Stimulated activated memory B cell treated with anti-CD40 and anti-IgM and Interleukin-4, amounts not matched to agents 10 μg/mL and 1 μg/mL and 100 μg/mL, for 72 hours (primary cell): ENCODE measurements at regions not wholly inside any gene's neighbourhood (a gene's known extent, or its start where the extent isn't known, plus 50 kb on each side); places are given as distances from the start of the nearest gene placed in this dataset.

ENCODE experiments used
- ATAC-seq: fragments of 150-1000 bp; cut with Tn5 transposase; 2 replicates; pipeline ENCODE4 v1.10.0; 2021
- H3K27ac Mint-ChIP-seq: one replicate; pipeline ENCODE4 v1.8.0; 2022; ENCODE audit warnings: mild to moderate bottlenecking, mixed read lengths
- H3K27me3 Mint-ChIP-seq: one replicate; pipeline ENCODE4 v1.8.0; 2022; ENCODE audit warnings: mixed read lengths
- H3K36me3 Mint-ChIP-seq: one replicate; pipeline ENCODE4 v1.8.0; 2022; ENCODE audit warnings: mixed read lengths
- H3K4me1 Mint-ChIP-seq: one replicate; pipeline ENCODE4 v1.8.0; 2022; ENCODE audit warnings: mixed read lengths
- H3K4me3 Mint-ChIP-seq: one replicate; pipeline ENCODE4 v1.8.0; 2022; ENCODE audit warnings: mild to moderate bottlenecking, moderate library complexity, mixed read lengths
- H3K9me3 Mint-ChIP-seq: one replicate; pipeline ENCODE4 v1.8.0; 2022; ENCODE audit warnings: mixed read lengths

- H3K4me3 Mint-ChIP-seq: no peak overlapping the region
- no peak overlapping the region for H3K27ac Mint-ChIP-seq
- no peaks in the 10 kb centered on the region for H3K4me1 Mint-ChIP-seq
- no peaks in the 10 kb centered on the region for H3K9me3 Mint-ChIP-seq
- no peaks in the 10 kb centered on the region for H3K27me3 Mint-ChIP-seq
- ATAC-seq: no peak
- peaks cover 17% of the 10 kb centered on the region for H3K36me3 Mint-ChIP-seq
Measured at GRCh38 chr2:144067506-144067905, 452.4 kb downstream of the ZEB2 start.

- Mint-ChIP-seq H3K4me1 (no peaks in the 10 kb centered on the region), H3K4me3 (no peak overlapping the region)
Measured at GRCh38 chr2:144063602-144064001, 456.3 kb downstream of the ZEB2 start.

DNA sequence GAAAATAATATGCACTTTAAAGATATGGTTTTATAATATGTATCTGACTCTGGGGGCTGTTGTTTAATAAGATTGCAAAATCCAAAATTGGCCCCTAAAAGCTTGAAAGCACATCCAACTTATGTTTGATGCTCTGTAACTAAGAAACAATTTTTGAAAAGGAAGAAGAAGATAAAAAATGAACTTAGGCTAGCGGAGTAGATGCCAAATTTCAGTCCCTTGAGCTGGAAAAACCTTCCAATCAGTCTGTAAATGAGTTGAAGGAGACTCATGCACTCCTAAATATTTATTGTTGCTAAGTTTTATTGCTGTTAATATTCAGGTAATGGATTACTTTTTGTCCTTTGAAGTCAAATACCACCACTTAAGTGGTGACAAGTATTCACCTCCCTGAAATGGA lies 465.0 kb downstream of the ZEB2 start:
- no peaks in the 10 kb centered on the region for H3K27me3 Mint-ChIP-seq
- no peaks in the 10 kb centered on the region for H3K9me3 Mint-ChIP-seq
- H3K27ac Mint-ChIP-seq: no peak overlapping the region
- ATAC-seq: no peak
- H3K4me1 Mint-ChIP-seq: no peaks in the 10 kb centered on the region
- no peak overlapping the region for H3K4me3 Mint-ChIP-seq
- H3K36me3 Mint-ChIP-seq: peaks cover 14% of the 10 kb centered on the region

More at GRCh38 chr2:144063602-144064001, 456.3 kb downstream of the ZEB2 start:
- Mint-ChIP-seq H3K27me3 (no peaks in the 10 kb centered on the region), H3K27ac (no peak overlapping the region), H3K36me3 (peaks cover 10% of the 10 kb centered on the region), H3K9me3 (no peaks in the 10 kb centered on the region)
- ATAC-seq: no peak

GRCh38 chr2:144052083-144052482 lies 467.8 kb downstream of the ZEB2 start:
- H3K9me3 Mint-ChIP-seq: no peaks in the 10 kb centered on the region
- no peak overlapping the region for H3K4me3 Mint-ChIP-seq
- ATAC-seq: no peak
- H3K27me3 Mint-ChIP-seq: no peaks in the 10 kb centered on the region
- H3K27ac Mint-ChIP-seq: no peak overlapping the region
- H3K4me1 Mint-ChIP-seq: no peaks in the 10 kb centered on the region
- peaks cover 6% of the 10 kb centered on the region for H3K36me3 Mint-ChIP-seq

DNA sequence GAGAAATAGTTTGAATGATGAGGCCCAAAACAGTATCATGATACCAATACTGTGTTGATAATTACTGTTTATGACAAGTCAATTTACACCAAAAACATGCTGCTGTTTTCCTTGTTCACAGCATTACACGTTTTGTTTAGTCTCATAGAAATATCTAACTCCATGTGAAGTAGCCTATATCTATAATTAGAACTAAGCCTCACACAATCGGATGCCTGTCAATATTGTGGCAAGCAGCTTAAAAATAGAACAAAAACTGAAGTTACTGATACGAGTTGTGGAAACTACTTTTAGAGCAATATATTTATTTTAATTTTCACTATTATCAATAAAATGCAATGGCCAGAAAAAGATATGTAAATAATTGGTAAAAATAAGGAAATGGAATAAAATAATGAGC lies 470.8 kb downstream of the ZEB2 start:
- H3K36me3 Mint-ChIP-seq: peaks cover 5% of the 10 kb centered on the region

DNA sequence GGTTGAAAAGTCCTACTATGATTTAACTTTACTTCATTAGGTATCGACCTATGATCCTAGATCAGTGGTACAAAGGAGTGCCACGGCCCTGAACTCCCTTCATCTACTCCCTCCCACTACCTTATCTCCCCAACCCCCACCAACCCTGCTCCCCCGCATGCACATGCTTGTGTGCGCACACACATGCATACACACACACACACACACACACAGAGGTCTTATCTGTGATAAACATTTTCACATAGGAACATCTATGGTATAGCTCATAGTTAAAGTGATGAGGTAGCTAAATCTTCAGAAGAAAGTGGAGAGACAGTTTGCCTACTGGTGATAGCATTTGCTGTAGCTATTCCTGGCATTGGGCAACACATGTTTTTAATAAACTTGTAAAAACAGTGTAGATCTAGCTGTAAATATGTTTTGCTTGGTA lies 471.3 kb downstream of the ZEB2 start:
- Mint-ChIP-seq H3K27ac (no peak overlapping the region), H3K27me3 (no peaks in the 10 kb centered on the region), H3K4me1 (no peaks in the 10 kb centered on the region), H3K4me3 (no peak overlapping the region), H3K36me3 (peaks cover 5% of the 10 kb centered on the region), H3K9me3 (no peaks in the 10 kb centered on the region)
- ATAC-seq: no peak

More for the DNA sequence above, 470.8 kb downstream of the ZEB2 start:
- Mint-ChIP-seq H3K4me3 (no peak overlapping the region), H3K9me3 (no peaks in the 10 kb centered on the region), H3K4me1 (no peaks in the 10 kb centered on the region), H3K27me3 (no peaks in the 10 kb centered on the region), H3K27ac (no peak overlapping the region)
- ATAC-seq: no peak

DNA sequence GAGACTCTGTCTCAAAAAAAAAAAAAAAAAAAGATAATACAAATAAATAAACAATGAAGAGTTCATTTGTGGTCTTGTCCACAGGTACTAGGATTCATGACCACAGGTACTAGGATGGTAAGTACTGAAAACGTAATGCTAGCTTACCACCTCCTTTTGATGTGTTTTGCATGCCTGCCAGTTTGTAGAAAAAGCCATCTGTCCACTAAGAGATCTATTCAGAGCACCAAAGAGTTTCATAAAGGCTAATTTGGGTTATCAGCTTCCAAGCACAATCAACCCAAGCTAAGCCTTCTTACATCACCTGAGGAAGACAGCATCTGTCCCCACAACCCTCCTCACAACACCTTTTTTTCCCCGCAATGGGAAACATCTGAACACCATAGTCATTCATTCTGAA lies 477.2 kb downstream of the ZEB2 start:
- no peak overlapping the region for H3K27ac Mint-ChIP-seq
- peaks cover 11% of the 10 kb centered on the region for H3K36me3 Mint-ChIP-seq
- no peaks in the 10 kb centered on the region for H3K4me1 Mint-ChIP-seq
- ATAC-seq: no peak
- H3K9me3 Mint-ChIP-seq: no peaks in the 10 kb centered on the region
- no peak overlapping the region for H3K4me3 Mint-ChIP-seq
- H3K27me3 Mint-ChIP-seq: no peaks in the 10 kb centered on the region

DNA sequence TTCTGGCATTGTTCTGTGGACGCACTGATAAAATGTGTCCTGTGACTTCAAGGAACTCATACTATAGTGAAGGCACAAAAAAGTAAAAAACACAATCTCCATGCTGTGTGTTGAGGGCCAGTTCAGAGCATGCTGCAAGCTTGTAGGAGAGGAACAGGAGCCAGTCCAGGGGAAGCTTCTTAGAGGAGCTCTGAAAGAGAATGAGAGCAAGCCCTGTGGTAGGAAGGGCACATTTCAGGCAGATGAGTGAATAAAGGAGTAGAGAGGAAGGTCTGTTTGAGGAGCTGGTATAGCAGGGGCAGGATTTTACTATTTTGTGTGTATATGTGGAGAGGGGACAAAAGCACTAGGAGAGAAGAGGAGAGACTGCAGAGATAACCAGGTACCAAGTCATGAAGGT lies 478.3 kb downstream of the ZEB2 start:
- Mint-ChIP-seq H3K27me3 (no peaks in the 10 kb centered on the region), H3K4me1 (no peaks in the 10 kb centered on the region), H3K27ac (no peak overlapping the region), H3K9me3 (no peaks in the 10 kb centered on the region), H3K36me3 (peaks cover 16% of the 10 kb centered on the region), H3K4me3 (no peak overlapping the region)
- no peak for ATAC-seq

DNA sequence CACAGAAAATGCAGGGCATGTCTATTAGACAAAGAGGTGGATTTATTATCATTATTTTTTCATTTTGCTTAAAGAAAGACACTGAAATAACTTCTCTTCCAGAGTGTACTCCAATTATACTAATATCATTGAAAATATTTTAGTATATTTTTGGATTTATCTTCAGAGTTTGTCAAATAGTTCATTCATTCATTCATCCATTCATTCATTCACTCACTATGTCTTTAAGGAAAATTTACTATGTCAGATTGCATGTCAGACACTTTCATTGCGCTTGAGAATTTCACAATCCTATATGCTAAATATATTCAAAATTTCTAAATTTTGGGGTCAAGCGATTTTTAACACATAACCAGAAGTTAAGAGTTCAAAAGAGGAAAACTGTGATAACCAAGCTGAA lies 479.1 kb downstream of the ZEB2 start:
- Mint-ChIP-seq H3K4me1 (no peaks in the 10 kb centered on the region), H3K27me3 (no peaks in the 10 kb centered on the region), H3K27ac (no peak overlapping the region), H3K4me3 (no peak overlapping the region), H3K36me3 (peaks cover 20% of the 10 kb centered on the region), H3K9me3 (no peaks in the 10 kb centered on the region)
- no peak for ATAC-seq

GRCh38 chr2:144032566-144032965 lies 487.4 kb downstream of the ZEB2 start:
- ATAC-seq: no peak
- Mint-ChIP-seq H3K36me3 (peaks cover 42% of the 10 kb centered on the region), H3K4me1 (no peaks in the 10 kb centered on the region), H3K27ac (no peak overlapping the region), H3K9me3 (no peaks in the 10 kb centered on the region), H3K27me3 (no peaks in the 10 kb centered on the region), H3K4me3 (no peak overlapping the region)

GRCh38 chr2:144030791-144031190 lies 489.1 kb downstream of the ZEB2 start:
- peaks cover 38% of the 10 kb centered on the region for H3K36me3 Mint-ChIP-seq
- H3K4me1 Mint-ChIP-seq: no peaks in the 10 kb centered on the region
- no peak for ATAC-seq
- H3K27me3 Mint-ChIP-seq: no peaks in the 10 kb centered on the region
- H3K9me3 Mint-ChIP-seq: no peaks in the 10 kb centered on the region
- no peak overlapping the region for H3K4me3 Mint-ChIP-seq
- H3K27ac Mint-ChIP-seq: no peak overlapping the region

DNA sequence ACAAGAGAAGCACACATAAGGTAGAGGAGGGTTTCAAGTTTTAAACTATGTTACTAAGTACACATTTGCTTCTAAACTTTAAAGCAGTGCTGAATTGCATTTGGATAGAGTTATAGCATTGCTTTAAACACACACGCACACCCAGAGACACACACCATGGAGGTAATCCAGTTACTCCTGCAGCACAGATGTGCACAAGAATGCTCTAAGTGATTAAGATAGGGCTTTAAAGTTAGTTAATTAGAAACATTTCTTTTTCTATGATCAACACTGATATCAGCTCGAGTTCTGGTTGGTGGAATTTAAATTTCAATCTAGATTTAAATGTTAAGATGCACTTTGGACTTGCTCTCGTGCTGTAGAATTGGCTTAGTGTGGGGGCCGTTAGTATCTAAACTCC lies 492.3 kb downstream of the ZEB2 start:
- Mint-ChIP-seq H3K27ac (no peak overlapping the region), H3K4me3 (no peak overlapping the region), H3K27me3 (no peaks in the 10 kb centered on the region), H3K36me3 (peaks cover 24% of the 10 kb centered on the region), H3K4me1 (no peaks in the 10 kb centered on the region), H3K9me3 (peaks cover 2% of the 10 kb centered on the region)
- no peak for ATAC-seq

- ATAC-seq: no peak
- H3K27ac Mint-ChIP-seq: no peak overlapping the region
- no peaks in the 10 kb centered on the region for H3K4me1 Mint-ChIP-seq
- H3K36me3 Mint-ChIP-seq: peaks cover 25% of the 10 kb centered on the region
- H3K4me3 Mint-ChIP-seq: no peak overlapping the region
- peaks cover 2% of the 10 kb centered on the region for H3K9me3 Mint-ChIP-seq
- no peaks in the 10 kb centered on the region for H3K27me3 Mint-ChIP-seq
Measured at GRCh38 chr2:144026753-144027152, 493.2 kb downstream of the ZEB2 start.

GRCh38 chr2:144020047-144020446 lies 499.9 kb downstream of the ZEB2 start:
- no peak for ATAC-seq
- peaks cover 31% of the 10 kb centered on the region for H3K36me3 Mint-ChIP-seq
- peaks cover 9% of the 10 kb centered on the region for H3K9me3 Mint-ChIP-seq

GRCh38 chr2:144015655-144016245 lies 504.2 kb downstream of the ZEB2 start:
- ATAC-seq: no peak
- Mint-ChIP-seq H3K27ac (no peak overlapping the region), H3K9me3 (peaks cover 3% of the 10 kb centered on the region), H3K27me3 (no peaks in the 10 kb centered on the region), H3K36me3 (peaks cover 33% of the 10 kb centered on the region), H3K4me3 (no peak overlapping the region), H3K4me1 (peaks cover 16% of the 10 kb centered on the region)

More at GRCh38 chr2:144020047-144020446, 499.9 kb downstream of the ZEB2 start:
- no peaks in the 10 kb centered on the region for H3K27me3 Mint-ChIP-seq
- no peak overlapping the region for H3K4me3 Mint-ChIP-seq
- no peak overlapping the region for H3K27ac Mint-ChIP-seq
- H3K4me1 Mint-ChIP-seq: no peaks in the 10 kb centered on the region

DNA sequence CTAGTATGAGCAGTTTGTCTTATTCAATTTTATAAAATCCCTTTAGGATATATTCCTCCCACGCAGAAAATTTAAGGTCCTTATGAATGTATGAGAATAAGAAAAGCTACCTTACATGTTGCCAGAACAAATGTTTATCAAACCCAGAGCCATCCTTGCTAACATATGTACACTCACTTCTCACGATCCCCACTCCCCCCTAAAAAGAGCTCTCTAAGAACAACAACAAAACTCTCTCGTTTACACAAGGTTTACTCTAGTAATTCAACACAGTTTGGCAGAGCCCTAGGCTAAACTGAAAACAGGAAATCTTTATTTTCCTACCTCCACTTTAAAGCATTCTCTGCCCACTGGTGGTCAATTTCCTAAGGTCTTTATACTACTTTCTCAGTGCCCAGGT lies 504.9 kb downstream of the ZEB2 start:
- peaks cover 16% of the 10 kb centered on the region for H3K4me1 Mint-ChIP-seq
- H3K36me3 Mint-ChIP-seq: peaks cover 32% of the 10 kb centered on the region
- no peaks in the 10 kb centered on the region for H3K27me3 Mint-ChIP-seq
- no peak for ATAC-seq
- H3K9me3 Mint-ChIP-seq: peaks cover 3% of the 10 kb centered on the region
- no peak overlapping the region for H3K27ac Mint-ChIP-seq
- H3K4me3 Mint-ChIP-seq: no peak overlapping the region

GRCh38 chr2:144014103-144014502 lies 505.8 kb downstream of the ZEB2 start:
- H3K4me3 Mint-ChIP-seq: no peak overlapping the region
- H3K9me3 Mint-ChIP-seq: peaks cover 3% of the 10 kb centered on the region
- H3K27ac Mint-ChIP-seq: no peak overlapping the region
- no peak for ATAC-seq
- H3K36me3 Mint-ChIP-seq: peaks cover 25% of the 10 kb centered on the region
- peaks cover 16% of the 10 kb centered on the region for H3K4me1 Mint-ChIP-seq
- H3K27me3 Mint-ChIP-seq: no peaks in the 10 kb centered on the region
